Parathyroid adenoma (tissue), 2 donors: ENCODE measurements at regions not wholly inside any gene's neighbourhood (a gene's known extent, or its start where the extent isn't known, plus 50 kb on each side); places are given as distances from the start of the nearest gene placed in this dataset.

Experiments
- H2AFZ ChIP-seq: fragments of 300-600 bp; sonication (generic); one replicate; pipeline ENCODE4 v1.7.0; 2017; ENCODE audit warnings: antibody characterized with exemption, mild to moderate bottlenecking
- H3K27ac ChIP-seq: fragments of 300-600 bp; sonication (generic); one replicate; pipeline ENCODE4 v1.7.0; 2017
- H3K27me3 ChIP-seq: fragments of 300-600 bp; sonication (generic); one replicate; pipeline ENCODE4 v1.7.0; 2017; ENCODE audit warnings: low read length; ENCODE audit not compliant: control insufficient read depth, insufficient read depth
- H3K36me3 ChIP-seq: fragments of 300-600 bp; sonication (generic); one replicate; pipeline ENCODE4 v1.7.0; 2017; ENCODE audit warnings: low read length; ENCODE audit not compliant: control insufficient read depth, insufficient read depth
- H3K4me1 ChIP-seq: fragments of 300-600 bp; sonication (generic); one replicate; pipeline ENCODE4 v1.7.0; 2017; ENCODE audit warnings: control low read depth
- H3K4me2 ChIP-seq: fragments of 300-600 bp; sonication (generic); one replicate; pipeline ENCODE4 v1.7.0; 2017; ENCODE audit warnings: low read length
- H3K4me3 ChIP-seq: fragments of 300-600 bp; sonication (generic); one replicate; pipeline ENCODE4 v1.7.0; 2017; ENCODE audit warnings: low read depth, low read length
- H3K79me2 ChIP-seq: fragments of 300-600 bp; sonication (generic); one replicate; pipeline ENCODE4 v1.7.0; 2017; ENCODE audit warnings: control low read depth
- H3K9ac ChIP-seq: fragments of 300-600 bp; sonication (generic); one replicate; pipeline ENCODE4 v1.7.0; 2017; ENCODE audit warnings: mild to moderate bottlenecking
- H3K9me3 ChIP-seq: fragments of 300-600 bp; sonication (generic); one replicate; pipeline ENCODE4 v1.7.0; 2017; ENCODE audit warnings: low read length; ENCODE audit not compliant: control insufficient read depth
- TF ChIP-seq, protein P1 (sequence below): fragments of 300-600 bp; sonication (generic); IDR thresholded peaks from one replicate; pipeline ENCODE4 v1.7.0; 2017; ENCODE audit warnings: antibody characterized with exemption, mild to moderate bottlenecking
- donor health status: primary hyperparathyroidism.

DNA sequence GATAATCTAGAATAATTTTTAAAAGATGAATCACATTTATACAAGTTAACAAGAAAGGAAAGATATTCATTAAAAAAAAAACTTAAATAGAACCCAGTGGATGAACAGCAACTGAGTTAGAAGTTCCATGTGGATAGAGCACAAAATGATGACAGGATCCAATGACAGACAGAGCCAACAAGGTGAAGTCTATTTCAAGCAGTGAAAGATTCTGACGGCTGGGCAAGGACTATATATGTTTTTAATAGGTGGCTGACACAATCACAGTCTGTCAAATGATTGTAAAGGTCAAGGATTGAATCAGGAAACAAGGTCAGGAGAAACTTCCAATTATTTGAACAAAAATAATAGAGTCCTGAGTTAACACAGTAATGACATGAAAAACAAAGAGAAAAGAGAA lies 1460.0 kb upstream of the CDH8 start:
- Histone ChIP-seq H3K27me3 (no peaks in the 10 kb centered on the region), H3K27ac (no peak overlapping the region), H3K4me2 (no peak overlapping the region), H3K79me2 (no peaks in the 10 kb centered on the region), H3K4me1 (no peaks in the 10 kb centered on the region), H2AFZ (no peak overlapping the region), H3K36me3 (no peaks in the 10 kb centered on the region), H3K4me3 (no peak overlapping the region), H3K9me3 (no peaks in the 10 kb centered on the region), H3K9ac (no peak overlapping the region)
- TF ChIP-seq, protein P1, sequence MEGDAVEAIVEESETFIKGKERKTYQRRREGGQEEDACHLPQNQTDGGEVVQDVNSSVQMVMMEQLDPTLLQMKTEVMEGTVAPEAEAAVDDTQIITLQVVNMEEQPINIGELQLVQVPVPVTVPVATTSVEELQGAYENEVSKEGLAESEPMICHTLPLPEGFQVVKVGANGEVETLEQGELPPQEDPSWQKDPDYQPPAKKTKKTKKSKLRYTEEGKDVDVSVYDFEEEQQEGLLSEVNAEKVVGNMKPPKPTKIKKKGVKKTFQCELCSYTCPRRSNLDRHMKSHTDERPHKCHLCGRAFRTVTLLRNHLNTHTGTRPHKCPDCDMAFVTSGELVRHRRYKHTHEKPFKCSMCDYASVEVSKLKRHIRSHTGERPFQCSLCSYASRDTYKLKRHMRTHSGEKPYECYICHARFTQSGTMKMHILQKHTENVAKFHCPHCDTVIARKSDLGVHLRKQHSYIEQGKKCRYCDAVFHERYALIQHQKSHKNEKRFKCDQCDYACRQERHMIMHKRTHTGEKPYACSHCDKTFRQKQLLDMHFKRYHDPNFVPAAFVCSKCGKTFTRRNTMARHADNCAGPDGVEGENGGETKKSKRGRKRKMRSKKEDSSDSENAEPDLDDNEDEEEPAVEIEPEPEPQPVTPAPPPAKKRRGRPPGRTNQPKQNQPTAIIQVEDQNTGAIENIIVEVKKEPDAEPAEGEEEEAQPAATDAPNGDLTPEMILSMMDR = no peak

DNA sequence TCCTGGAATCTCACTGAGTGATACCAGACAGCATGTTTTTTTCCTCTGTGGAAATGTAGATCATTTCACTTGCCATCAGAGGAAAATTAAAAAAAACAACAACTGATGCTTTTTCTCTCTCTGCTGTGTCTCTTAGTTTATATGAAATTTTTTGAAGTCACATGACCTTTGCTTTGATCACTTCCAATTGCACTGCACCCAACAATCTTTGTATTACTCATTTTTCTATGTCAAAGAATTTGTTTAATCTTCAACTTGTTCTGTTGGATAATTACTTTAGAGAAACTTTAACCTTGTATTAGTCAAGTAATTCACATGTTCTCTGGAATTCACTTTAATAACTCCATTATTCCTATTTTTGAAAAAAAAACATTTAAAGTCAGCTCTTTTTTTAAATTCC lies 1452.7 kb upstream of the CDH8 start:
- Histone ChIP-seq H3K4me1 (no peaks in the 10 kb centered on the region), H3K9ac (no peak overlapping the region), H2AFZ (no peak overlapping the region), H3K4me3 (no peak overlapping the region), H3K4me2 (no peak overlapping the region), H3K79me2 (no peaks in the 10 kb centered on the region), H3K27me3 (no peaks in the 10 kb centered on the region), H3K27ac (no peak overlapping the region), H3K36me3 (no peaks in the 10 kb centered on the region), H3K9me3 (no peaks in the 10 kb centered on the region)
- TF ChIP-seq, protein P1 = no peak

DNA sequence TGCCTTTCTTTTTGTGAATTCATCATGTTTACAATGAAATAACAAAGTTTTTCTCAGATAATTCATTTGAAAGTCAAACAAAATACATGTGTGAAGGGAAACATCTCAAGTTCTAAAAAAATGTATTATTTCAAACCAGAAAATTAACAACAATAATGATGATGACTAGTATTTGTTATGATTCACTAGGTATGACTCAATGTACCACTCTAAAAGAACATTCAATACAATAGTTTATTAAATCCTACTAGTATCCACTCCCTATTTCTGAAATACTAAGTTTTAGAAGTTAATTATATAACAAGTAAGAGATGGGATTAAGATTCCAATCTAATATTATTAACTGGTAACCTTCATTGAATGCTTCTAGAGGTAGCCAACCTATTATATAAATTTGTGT lies 1444.8 kb upstream of the CDH8 start:
- no peak overlapping the region for H2AFZ ChIP-seq
- H3K9me3 ChIP-seq = no peaks in the 10 kb centered on the region
- TF ChIP-seq, protein P1 = no peak
- H3K9ac ChIP-seq = no peak overlapping the region
- H3K4me3 ChIP-seq = no peak overlapping the region
- H3K4me2 ChIP-seq = no peak overlapping the region
- H3K27me3 ChIP-seq = no peaks in the 10 kb centered on the region
- no peaks in the 10 kb centered on the region for H3K36me3 ChIP-seq
- H3K27ac ChIP-seq = no peak overlapping the region
- H3K79me2 ChIP-seq = no peaks in the 10 kb centered on the region
- no peaks in the 10 kb centered on the region for H3K4me1 ChIP-seq

DNA sequence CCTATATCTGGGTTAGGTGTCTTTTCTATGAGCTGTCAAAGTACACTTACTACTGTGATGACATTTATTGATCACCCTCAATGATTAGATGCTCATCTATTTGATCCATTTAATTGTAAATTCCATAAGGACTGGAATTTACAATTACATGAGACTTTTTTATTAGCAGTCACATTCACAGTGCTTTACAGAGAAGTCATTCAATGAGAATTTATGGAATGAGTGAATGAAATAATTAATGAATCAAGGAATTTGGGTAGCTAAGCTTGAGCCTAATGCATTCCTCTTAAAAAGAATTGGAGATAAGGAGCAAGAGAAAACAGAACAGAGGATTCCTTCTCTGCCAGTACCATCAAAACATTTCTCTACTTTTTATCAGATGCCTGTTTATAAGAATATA lies 1437.5 kb upstream of the CDH8 start:
- Histone ChIP-seq H3K36me3 (no peaks in the 10 kb centered on the region), H3K27ac (no peak overlapping the region), H3K27me3 (no peaks in the 10 kb centered on the region), H3K9ac (no peak overlapping the region), H2AFZ (no peak overlapping the region), H3K79me2 (no peaks in the 10 kb centered on the region), H3K4me3 (no peak overlapping the region), H3K4me2 (no peak overlapping the region), H3K4me1 (no peaks in the 10 kb centered on the region), H3K9me3 (no peaks in the 10 kb centered on the region)
- TF ChIP-seq, protein P1 = no peak

DNA sequence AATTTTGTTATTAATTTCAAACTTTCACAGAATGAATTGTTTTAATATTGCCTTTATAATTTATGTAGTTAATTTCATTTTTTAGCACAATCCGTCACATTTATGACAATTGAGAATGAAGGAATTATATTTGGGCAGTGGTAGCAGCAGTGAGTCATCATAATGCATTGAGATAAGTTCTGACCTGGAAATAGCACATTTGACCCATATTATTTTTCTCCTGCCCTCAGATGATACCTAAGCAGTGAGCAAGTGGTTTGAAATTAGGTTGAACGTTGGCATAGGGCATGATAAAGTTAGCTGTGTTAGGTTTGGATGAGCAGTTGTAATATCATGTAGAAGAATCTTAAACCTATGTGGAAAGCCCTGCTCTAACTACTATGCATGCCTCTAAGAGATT lies 1431.3 kb upstream of the CDH8 start:
- Histone ChIP-seq H2AFZ (no peak overlapping the region), H3K27me3 (no peaks in the 10 kb centered on the region), H3K79me2 (no peaks in the 10 kb centered on the region), H3K27ac (no peak overlapping the region), H3K4me3 (no peak overlapping the region), H3K36me3 (no peaks in the 10 kb centered on the region), H3K9me3 (no peaks in the 10 kb centered on the region), H3K4me2 (no peak overlapping the region), H3K9ac (no peak overlapping the region), H3K4me1 (no peaks in the 10 kb centered on the region)
- TF ChIP-seq, protein P1 = no peak
